H1 (cell line): ENCODE measurements at regions not wholly inside any gene's neighbourhood (a gene's known extent, or its start where the extent isn't known, plus 50 kb on each side); places are given as distances from the start of the nearest gene placed in this dataset.

Experiments used
- CTCF ChIA-PET: fragments of 300-600 bp; sonication (Branson Sonifier 250); formaldehyde crosslinking; loops from one replicate; lab custom pipeline; 2021; ENCODE audit not compliant: partially characterized antibody; lab: Charles Lee
- POLR2A ChIA-PET: fragments of 300-600 bp; sonication (Branson Sonifier 250); formaldehyde crosslinking; loops from one replicate; lab custom pipeline; 2021; ENCODE audit warnings: inconsistent platforms; ENCODE audit not compliant: partially characterized antibody; lab: Charles Lee
- DNase-seq, 2 experiments: peaks; one replicate each; pipeline versions ENCODE4 v3.0.0 to v3.0.0-alpha.2; 2010 to 2022; ENCODE audit warnings: low spot score in 2 of 2, low read depth in 1 of 2, mixed read lengths in 1 of 2
- FAIRE-seq: peaks from 2 replicates; lab custom pipeline; 2011; peaks lifted over from hg19 to GRCh38; lab: Jason Lieb, UNC
- H2AFZ ChIP-seq: 2 replicates; pipeline ENCODE4 v1.8.1; 2012; ENCODE audit warnings: low read length, inconsistent platforms
- H2AK5ac ChIP-seq: 2 replicates; pipeline ENCODE4 v1.6.1; 2013; ENCODE audit warnings: low read depth, low read length
- H2BK120ac ChIP-seq: replicated peaks from 2 replicates; pipeline ENCODE3; 2013; ENCODE audit warnings: low read depth, low read length, inconsistent platforms
- H2BK12ac ChIP-seq: 2 replicates; pipeline ENCODE4 v1.6.1; 2013; ENCODE audit warnings: low read depth, low read length
- H2BK15ac ChIP-seq: 2 replicates; pipeline ENCODE4 v1.6.1; 2013; ENCODE audit warnings: low read length
- H2BK20ac ChIP-seq: 2 replicates; pipeline ENCODE4 v1.6.1; 2013; ENCODE audit warnings: low read length
- H2BK5ac ChIP-seq: 2 replicates; pipeline ENCODE4 v1.6.1; 2013; ENCODE audit warnings: low read depth, low read length
- H3K14ac ChIP-seq: 2 replicates; pipeline ENCODE4 v1.6.1; 2013; ENCODE audit warnings: inconsistent platforms; ENCODE audit not compliant: insufficient read length
- H3K18ac ChIP-seq: 2 replicates; pipeline ENCODE4 v1.6.1; 2013; ENCODE audit warnings: low read length; ENCODE audit errors: extremely low read depth
- H3K23ac ChIP-seq: 2 replicates; pipeline ENCODE4 v1.6.1; 2013; ENCODE audit warnings: inconsistent platforms; ENCODE audit not compliant: insufficient read length
- H3K23me2 ChIP-seq: 2 replicates; pipeline ENCODE4 v1.6.1; 2013; ENCODE audit warnings: low read depth, low read length
- H3K27ac ChIP-seq: 2 replicates; pipeline ENCODE4 v1.6.1; 2011; ENCODE audit warnings: low read depth, low read length, inconsistent platforms
- H3K27me3 ChIP-seq, 4 experiments: replicated peaks in 1 of 4; 1 replicate in 1 of 4; 2 replicates in 3 of 4; pipeline versions ENCODE4 v1.6.1 to v1.8.1; 2011 to 2013; ENCODE audit warnings: low read length in 3 of 4, mild to moderate bottlenecking in 3 of 4, inconsistent platforms in 2 of 4, mixed read lengths in 2 of 4, moderate library complexity in 1 of 4; ENCODE audit not compliant: control insufficient read depth in 3 of 4, insufficient read depth in 3 of 4; ENCODE audit errors: extremely low read depth in 1 of 4
- H3K36me3 ChIP-seq, 4 experiments: 2 replicates each; pipeline versions ENCODE4 v1.6.1 to v1.8.1; 2011 to 2013; ENCODE audit warnings: mild to moderate bottlenecking in 4 of 4, low read length in 3 of 4, moderate library complexity in 2 of 4, control low read depth in 1 of 4, inconsistent platforms in 1 of 4; ENCODE audit not compliant: insufficient read depth in 4 of 4, control insufficient read depth in 2 of 4
- H3K4ac ChIP-seq: replicated peaks from 2 replicates; pipeline ENCODE3; 2013; ENCODE audit warnings: low read length, low read depth, mixed read lengths, inconsistent platforms; ENCODE audit not compliant: insufficient read length
- H3K4me1 ChIP-seq, 4 experiments: replicated peaks in 1 of 4; 1 replicate in 1 of 4; 2 replicates in 3 of 4; pipeline versions ENCODE4 v1.6.1 to v1.8.1; 2011 to 2013; ENCODE audit warnings: low read length in 3 of 4, inconsistent platforms in 2 of 4, mixed read lengths in 1 of 4; ENCODE audit not compliant: insufficient read depth in 4 of 4, control insufficient read depth in 3 of 4
- H3K4me2 ChIP-seq, 2 experiments: 2 replicates each; pipeline versions ENCODE4 v1.6.1 to v1.8.1; 2011 to 2013; ENCODE audit warnings: low read depth in 2 of 2, low read length in 2 of 2, control low read depth in 1 of 2, inconsistent platforms in 1 of 2, mild to moderate bottlenecking in 1 of 2; ENCODE audit not compliant: insufficient read depth in 1 of 2
- H3K4me3 ChIP-seq, 4 experiments: fragments of 200-600, 300-600 bp in 1 of 4; sonication (generic), shearing (Covaris generic), sonication (Bioruptor Twin) in 1 of 4; 2 replicates each; pipeline versions ENCODE4 v1.5.1 to v1.8.1; 2011 to 2016; ENCODE audit warnings: low read length in 4 of 4, low read depth in 3 of 4, control low read depth in 2 of 4, inconsistent platforms in 2 of 4, mild to moderate bottlenecking in 2 of 4, mixed read lengths in 1 of 4, moderate library complexity in 1 of 4; ENCODE audit not compliant: insufficient read depth in 2 of 4; ENCODE audit errors: extremely low read depth in 1 of 4
- H3K56ac ChIP-seq: replicated peaks from 2 replicates; pipeline ENCODE3; 2013; ENCODE audit warnings: low read depth, mild to moderate bottlenecking, mixed read lengths, low read length, inconsistent platforms; ENCODE audit not compliant: insufficient read length
- H3K79me1 ChIP-seq: 2 replicates; pipeline ENCODE4 v1.6.1; 2013; ENCODE audit warnings: low read depth, low read length, control low read depth
- H3K79me2 ChIP-seq, 2 experiments: 2 replicates each; pipeline versions ENCODE4 v1.6.1 to v1.8.1; 2012 to 2013; ENCODE audit warnings: low read length in 2 of 2, mild to moderate bottlenecking in 2 of 2, inconsistent platforms in 1 of 2; ENCODE audit not compliant: insufficient read depth in 2 of 2, control insufficient read depth in 1 of 2
- H3K9ac ChIP-seq, 4 experiments: replicated peaks in 1 of 4; 1 replicate in 1 of 4; 2 replicates in 3 of 4; pipeline versions ENCODE4 v1.6.1 to v1.8.1; 2011 to 2013; ENCODE audit warnings: low read depth in 3 of 4, low read length in 3 of 4, control low read depth in 2 of 4, mild to moderate bottlenecking in 2 of 4, moderate library complexity in 2 of 4, inconsistent platforms in 1 of 4; ENCODE audit errors: extremely low read depth in 1 of 4
- H3K9me3 ChIP-seq, 2 experiments: 2 replicates each; pipeline versions ENCODE4 v1.6.1 to v1.8.1; 2012 to 2013; ENCODE audit warnings: mild to moderate bottlenecking in 2 of 2, moderate library complexity in 2 of 2, control low read depth in 1 of 2, inconsistent platforms in 1 of 2, low read depth in 1 of 2, low read length in 1 of 2, mixed read lengths in 1 of 2; ENCODE audit not compliant: insufficient read depth in 2 of 2
- H4K20me1 ChIP-seq, 2 experiments: replicated peaks in 1 of 2; 2 replicates each; pipeline versions ENCODE3 to v1.8.1; 2011 to 2013; ENCODE audit warnings: inconsistent platforms in 2 of 2, low read length in 2 of 2, mild to moderate bottlenecking in 1 of 2; ENCODE audit not compliant: insufficient read depth in 2 of 2, control insufficient read depth in 1 of 2
- H4K5ac ChIP-seq: 2 replicates; pipeline ENCODE4 v1.6.1; 2013; ENCODE audit warnings: low read length, low read depth, mixed read lengths, inconsistent platforms; ENCODE audit not compliant: insufficient read length
- H4K8ac ChIP-seq: 2 replicates; pipeline ENCODE4 v1.8.0; 2013; ENCODE audit warnings: mild to moderate bottlenecking, moderate library complexity, low read length, inconsistent platforms; ENCODE audit not compliant: insufficient read depth; ENCODE audit errors: extremely low read depth
- H4K91ac ChIP-seq: replicated peaks from 2 replicates; pipeline ENCODE3; 2013; ENCODE audit warnings: low read length, mixed read lengths, inconsistent platforms; ENCODE audit not compliant: insufficient read length
- CTCF ChIP-seq, 3 experiments: IDR thresholded peaks; 1 replicate in 2 of 3; 2 replicates in 1 of 3; pipeline versions ENCODE4 v1.5.1 to v1.6.1; 2011; ENCODE audit warnings: low read length in 3 of 3, mild to moderate bottlenecking in 3 of 3, inconsistent platforms in 2 of 3, low read depth in 1 of 3, moderate library complexity in 1 of 3; ENCODE audit not compliant: insufficient read depth in 1 of 3; ENCODE audit errors: control extremely low read depth in 1 of 3
- NANOG ChIP-seq: IDR thresholded peaks from 2 replicates; pipeline ENCODE4 v1.6.1; 2011; ENCODE audit warnings: low read length, low read depth, mild to moderate bottlenecking, inconsistent platforms; ENCODE audit not compliant: insufficient read depth, poor library complexity, severe bottlenecking
- NRF1 ChIP-seq: IDR thresholded peaks from 2 replicates; pipeline ENCODE4 v1.6.1; 2011; ENCODE audit warnings: mild to moderate bottlenecking, low read depth, low read length, improper control_type of control experiment
- PHF8 ChIP-seq: fragments of 200-600 bp; sonication (generic); conservative IDR thresholded peaks from 2 replicates; pipeline ENCODE4 v1.7.1; 2012; ENCODE audit warnings: low read depth, mild to moderate bottlenecking, inconsistent platforms, low read length, moderate library complexity
- RXRA ChIP-seq: IDR thresholded peaks from 2 replicates; pipeline ENCODE4 v1.6.1; 2011; ENCODE audit warnings: low read depth, mild to moderate bottlenecking, low read length, moderate library complexity; ENCODE audit not compliant: insufficient read depth
- SP2 ChIP-seq: IDR thresholded peaks from 2 replicates; pipeline ENCODE4 v1.6.1; 2012; ENCODE audit warnings: mild to moderate bottlenecking, low read length, inconsistent platforms
- SP4 ChIP-seq: IDR thresholded peaks from 2 replicates; pipeline ENCODE4 v1.6.1; 2012; ENCODE audit warnings: low read length, inconsistent platforms
- WGBS, 2 experiments: shearing (Covaris generic) in 1 of 2; methylation state at CpG; one replicate each; pipeline versions ENCODE4 v1.1.6 to v1.1.7; 2013 to 2015; ENCODE audit warnings: low lambda C conversion rate in 2 of 2, mixed read lengths in 2 of 2, inconsistent platforms in 1 of 2, low coverage in 1 of 2, missing lambda C conversion rate in 1 of 2; ENCODE audit not compliant: insufficient replicate concordance in 2 of 2, insufficient coverage in 1 of 2, insufficient read length in 1 of 2; ENCODE audit errors: extremely low coverage in 1 of 2, missing lambda C conversion rate in 1 of 2; 5-methylcytosine and 5-hydroxymethylcytosine counted together
- TF ChIP-seq, protein P1 (sequence below): IDR thresholded peaks from 2 replicates; pipeline ENCODE4 v1.6.1; 2011; ENCODE audit warnings: low read depth, mild to moderate bottlenecking, low read length; ENCODE audit not compliant: insufficient read depth

DNA sequence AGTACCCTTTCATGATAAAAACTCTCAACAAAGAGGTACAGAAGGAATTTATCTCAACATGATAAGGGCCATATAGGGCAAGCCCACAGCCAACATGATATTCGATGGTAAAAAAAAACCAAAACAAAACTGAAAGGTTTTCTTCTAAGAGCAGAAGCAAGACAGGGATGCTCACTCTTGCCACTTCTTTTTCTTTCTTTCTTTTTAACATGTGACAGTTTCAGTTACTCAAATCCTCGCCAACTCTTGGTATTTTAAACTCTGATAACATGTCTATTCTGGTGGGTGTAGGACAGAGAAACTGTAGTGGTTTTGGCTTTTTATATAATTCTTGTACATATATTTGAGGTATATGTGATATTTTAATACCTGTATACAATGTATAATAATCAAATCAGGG is 74.0 kb upstream of the NMNAT3 start:
- WGBS, 2 experiments: 93% methylated on average over 2 of the region's 2 CpGs; no CpG with 5 or more reads in 1 of the 2 experiments
- Histone ChIP-seq H3K79me1 (no peaks in the 10 kb centered on the region), H2BK5ac (no peak overlapping the region), H2BK12ac (no peak overlapping the region), H2BK120ac (no peak overlapping the region), H4K8ac (no peak overlapping the region), H2BK15ac (no peak overlapping the region), H3K23me2 (no peaks in the 10 kb centered on the region), H3K18ac (no peak overlapping the region), H3K4me3 (no peak overlapping the region), H3K27ac (no peak overlapping the region), H3K4me1 (no peaks in the 10 kb centered on the region), H3K56ac (no peak overlapping the region), H4K20me1 (no peaks in the 10 kb centered on the region), H3K23ac (no peak overlapping the region), H3K36me3 (no peaks in the 10 kb centered on the region), H4K5ac (no peak overlapping the region), H3K9ac (no peak overlapping the region), H2AK5ac (no peak overlapping the region), H3K79me2 (no peaks in the 10 kb centered on the region), H4K91ac (no peak overlapping the region), H2AFZ (no peak overlapping the region), H3K9me3 (no peaks in the 10 kb centered on the region), H3K14ac (no peak overlapping the region), H3K27me3 (no peaks in the 10 kb centered on the region), H2BK20ac (no peak overlapping the region), H3K4me2 (no peak overlapping the region), H3K4ac (no peak overlapping the region)
- ChIA-PET CTCF (no interaction called here), POLR2A (no interaction called here)
- TF ChIP-seq, protein P1, sequence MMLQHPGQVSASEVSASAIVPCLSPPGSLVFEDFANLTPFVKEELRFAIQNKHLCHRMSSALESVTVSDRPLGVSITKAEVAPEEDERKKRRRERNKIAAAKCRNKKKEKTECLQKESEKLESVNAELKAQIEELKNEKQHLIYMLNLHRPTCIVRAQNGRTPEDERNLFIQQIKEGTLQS: no peak
- TF ChIP-seq RXRA: no peak
- TF ChIP-seq NANOG: no peak
- TF ChIP-seq CTCF (IDR thresholded peaks at IDR 0.05; ENCODE audit: control extremely low read depth in 1 of 3, insufficient read depth in 1 of 3, low read depth in 1 of 3, low read length in 3 of 3): no peak
- TF ChIP-seq SP2: no peak
- TF ChIP-seq PHF8: no peak
- TF ChIP-seq SP4: no peak
- TF ChIP-seq NRF1: no peak
- no peak for DNase-seq
- FAIRE-seq: no peak
